MM.1S (cell line): ENCODE measurements at regions not wholly inside any gene's neighbourhood (a gene's known extent, or its start where the extent isn't known, plus 50 kb on each side); places are given as distances from the start of the nearest gene placed in this dataset.

Experiments used
- CTCF ChIP-seq: fragments of 300-600 bp; sonication (generic); IDR thresholded peaks from 2 replicates; pipeline ENCODE4 v1.5.1; 2016; ENCODE audit warnings: antibody characterized with exemption, low read length, mixed read lengths
- EZH2 ChIP-seq: fragments of 300-600 bp; sonication (generic); optimal IDR thresholded peaks from 2 replicates; pipeline ENCODE3; 2017; ENCODE audit warnings: low read depth, mild to moderate bottlenecking, antibody characterized with exemption, low read length, mixed read lengths
- EZH2phosphoT487 ChIP-seq: fragments of 300-600 bp; sonication (generic); IDR thresholded peaks from 2 replicates; pipeline ENCODE4 v1.6.1; 2018; ENCODE audit warnings: antibody characterized with exemption, low read length

GRCh38 chr17:77569846-77570564, 388.5 kb upstream of the TNRC6C start:
- TF ChIP-seq CTCF (no peak), EZH2 (no peak), EZH2phosphoT487 (no peak)
